CD4-positive, alpha-beta T cell (primary cell): ENCODE measurements at regions not wholly inside any gene's neighbourhood (a gene's known extent, or its start where the extent isn't known, plus 50 kb on each side); places are given as distances from the start of the nearest gene placed in this dataset.
"Not testable (repeated sequence)": the region's sequence is repeated elsewhere in the genome, so short reads cannot be mapped to it uniquely, and the experiment has no call there.

Source experiments
- ATAC-seq: fragments of 200-7000 bp; cut with Tn5 transposase; one replicate; pipeline ENCODE4 v1.10.0; 2022; ENCODE audit warnings: mild to moderate bottlenecking; ENCODE audit not compliant: poor library complexity
- CTCF ChIA-PET: fragments of 350-600 bp; sonication (Branson Sonifier 250); formaldehyde crosslinking; loops from one replicate; lab custom pipeline; 2021; ENCODE audit warnings: antibody characterized with exemption, inconsistent platforms; lab: Charles Lee
- POLR2A ChIA-PET: fragments of 350-600 bp; sonication (Branson Sonifier 250); formaldehyde crosslinking; loops from one replicate; lab custom pipeline; 2021; ENCODE audit warnings: antibody characterized with exemption, inconsistent platforms; lab: Charles Lee
- DNase-seq, 14 experiments: peaks; one replicate each; pipeline ENCODE4 v3.0.0-alpha.2; 2013 to 2020; ENCODE audit warnings: mixed read lengths in 2 of 14
- H3K27ac ChIP-seq, 2 donors: one replicate each; pipeline versions ENCODE4 v1.5.1 to v1.7.0; 2013; ENCODE audit warnings: low read length in 2 of 2, low read depth in 1 of 2, mild to moderate bottlenecking in 1 of 2
- H3K27me3 ChIP-seq, 2 experiments: 1 replicate in 1 of 2; 2 replicates in 1 of 2; pipeline versions ENCODE4 v1.6.1 to v1.7.0; 2013; ENCODE audit warnings: low read length in 2 of 2, control low read depth in 1 of 2, mild to moderate bottlenecking in 1 of 2, moderate library complexity in 1 of 2; ENCODE audit not compliant: insufficient read depth in 2 of 2, control insufficient read depth in 1 of 2
- H3K36me3 ChIP-seq: one replicate; pipeline ENCODE4 v1.6.1; 2013; ENCODE audit warnings: low read length, control low read depth; ENCODE audit not compliant: insufficient read depth
- H3K4me1 ChIP-seq: one replicate; pipeline ENCODE4 v1.6.1; 2013; ENCODE audit warnings: low read length, control low read depth; ENCODE audit not compliant: insufficient read depth
- H3K4me3 ChIP-seq: one replicate; pipeline ENCODE4 v1.5.1; 2013; ENCODE audit warnings: mild to moderate bottlenecking, low read length, moderate library complexity
- H3K9me3 ChIP-seq, 2 experiments: 1 replicate in 1 of 2; 2 replicates in 1 of 2; pipeline versions ENCODE4 v1.6.1 to v1.7.0; 2013; ENCODE audit warnings: low read length in 2 of 2, mild to moderate bottlenecking in 2 of 2, control low read depth in 1 of 2, moderate library complexity in 1 of 2; ENCODE audit not compliant: control insufficient read depth in 1 of 2, insufficient read depth in 1 of 2
- H3K27ac Mint-ChIP-seq: one replicate; pipeline ENCODE4 v1.8.0; 2020; ENCODE audit warnings: mixed read lengths
- H3K27me3 Mint-ChIP-seq: one replicate; pipeline ENCODE4 v1.8.0; 2021; ENCODE audit warnings: mixed read lengths
- H3K36me3 Mint-ChIP-seq: one replicate; pipeline ENCODE4 v1.8.0; 2021; ENCODE audit warnings: low read depth, mixed read lengths
- H3K4me1 Mint-ChIP-seq: one replicate; pipeline ENCODE4 v1.8.0; 2021; ENCODE audit warnings: low read depth, mixed read lengths
- H3K4me3 Mint-ChIP-seq: one replicate; pipeline ENCODE4 v1.8.0; 2020; ENCODE audit warnings: mild to moderate bottlenecking, mixed read lengths
- H3K9me3 Mint-ChIP-seq: one replicate; pipeline ENCODE4 v1.8.0; 2020; ENCODE audit warnings: mixed read lengths
- CTCF ChIP-seq: fragments of 200-600 bp; IDR thresholded peaks from one replicate; pipeline ENCODE4 v1.8.0; 2022; ENCODE audit warnings: antibody characterized with exemption, mild to moderate bottlenecking
- intact Hi-C, 2 experiments: fragments of 100-400 bp; cut with DNase I in 1 of 2; cut with micrococcal nuclease in 1 of 2; formaldehyde crosslinking; loops; one replicate each; pipeline versions ENCODE4 v1.15.1 to v1.9.0; 2023 to 2025; cut with DNase I, micrococcal nuclease

GRCh38 chr4:132344924-132345828, 803.9 kb upstream of the PCDH10 start:
- CTCF ChIA-PET: no interaction called here
- no peaks in the 10 kb centered on the region for H3K4me1 ChIP-seq
- H3K9me3 ChIP-seq: peaks cover 5 to 26% of the 10 kb centered on the region in 2 experiments
- Mint-ChIP-seq H3K9me3 (peaks cover 4% of the 10 kb centered on the region), H3K27ac (no peak overlapping the region), H3K4me3 (no peak overlapping the region), H3K27me3 (no peaks in the 10 kb centered on the region), H3K36me3 (no peaks in the 10 kb centered on the region), H3K4me1 (no peaks in the 10 kb centered on the region)
- H3K36me3 ChIP-seq: no peaks in the 10 kb centered on the region
- POLR2A ChIA-PET: no interaction called here
- DNase-seq (peak in 1 of 14 experiments; percentile 10), ATAC-seq (no peak)
- no peak overlapping the region for H3K27ac ChIP-seq
- no peak for TF ChIP-seq CTCF
- intact Hi-C loops: no loop called here
- H3K4me3 ChIP-seq: no peak overlapping the region
- no peaks in the 10 kb centered on the region for H3K27me3 ChIP-seq

- Histone ChIP-seq H3K27ac (no peak overlapping the region), H3K4me1 (no peaks in the 10 kb centered on the region), H3K4me3 (no peak overlapping the region), H3K27me3 (no peaks in the 10 kb centered on the region), H3K36me3 (no peaks in the 10 kb centered on the region), H3K9me3 (peaks cover 5 to 26% of the 10 kb centered on the region in 2 experiments)
- DNase-seq (no peak), ATAC-seq (no peak)
- POLR2A ChIA-PET: no interaction called here
- Mint-ChIP-seq H3K4me1 (no peaks in the 10 kb centered on the region), H3K36me3 (no peaks in the 10 kb centered on the region), H3K4me3 (no peak overlapping the region), H3K9me3 (peaks cover 4% of the 10 kb centered on the region), H3K27ac (no peak overlapping the region), H3K27me3 (no peaks in the 10 kb centered on the region)
- TF ChIP-seq CTCF: no peak
- CTCF ChIA-PET: no interaction called here
- intact Hi-C loops: no loop called here
These were observed 803.1 kb upstream of the PCDH10 start for GRCh38 chr4:132346016-132346415.

GRCh38 chr4:132351606-132352005, 797.5 kb upstream of the PCDH10 start:
- H3K36me3 Mint-ChIP-seq, H3K4me3 ChIP-seq, H3K27me3 ChIP-seq, CTCF ChIA-PET, H3K27me3 Mint-ChIP-seq, ATAC-seq, H3K36me3 ChIP-seq, H3K27ac Mint-ChIP-seq, H3K4me1 Mint-ChIP-seq, H3K9me3 Mint-ChIP-seq, POLR2A ChIA-PET, intact Hi-C loops, H3K4me3 Mint-ChIP-seq, H3K27ac ChIP-seq, DNase-seq, H3K9me3 ChIP-seq, H3K4me1 ChIP-seq: not testable (repeated sequence)
